K562 (cell line): ENCODE measurements at regions not wholly inside any gene's neighbourhood (a gene's known extent, or its start where the extent isn't known, plus 50 kb on each side); places are given as distances from the start of the nearest gene placed in this dataset.

ENCODE experiments used
- ATAC-seq: fragments of 200-7000 bp; cut with Tn5 transposase; 3 replicates; pipeline ENCODE4 v1.9.1; 2020; ENCODE audit warnings: moderate library complexity
- BruUV-seq: library from RNA; stranded (reverse); fragments of 400-500 nt; replicated peaks from 2 replicates; lab custom pipeline; 2021; lab: Mats Ljungman, UMichigan
- CTCF ChIA-PET: fragments of 300-600 bp; formaldehyde crosslinking; extraction: SDS; loops from one replicate; lab custom pipeline; 2021; ENCODE audit warnings: low intra/inter-chr PET ratio; lab: Yijun Ruan, JAX
- POLR2A ChIA-PET: fragments of 300-600, 350-650 bp; sonication (Branson Sonifier 250); formaldehyde crosslinking; extraction: SDS; loops from one replicate; lab custom pipeline; 2021; ENCODE audit warnings: antibody characterized with exemption, inconsistent platforms; lab: Yijun Ruan, JAX
- DNase-seq, 4 experiments: peaks; one replicate each; pipeline versions ENCODE4 v3.0.0 to v3.0.0-alpha.2; 2011 to 2018; ENCODE audit warnings: low spot score in 3 of 4, mixed read lengths in 3 of 4; ENCODE audit errors: extremely low read depth in 1 of 4
- FAIRE-seq: peaks from 2 replicates; lab custom pipeline; 2011; peaks lifted over from hg19 to GRCh38; lab: Jason Lieb, UNC
- H2AFZ ChIP-seq: 2 replicates; pipeline ENCODE4 v1.6.0; 2011; ENCODE audit warnings: low read depth, low read length, control low read depth, inconsistent platforms
- H3K27ac ChIP-seq: fragments of 200-600 bp; 3 replicates; pipeline ENCODE4 v1.8.0; 2011; ENCODE audit warnings: low read depth, mild to moderate bottlenecking, control low read depth, inconsistent platforms, low read length, moderate library complexity, mixed read lengths; ENCODE audit errors: extremely low read depth
- H3K27me3 ChIP-seq, 2 experiments: fragments of 300-600 bp in 1 of 2; 2 replicates in 1 of 2; 3 replicates in 1 of 2; pipeline versions ENCODE4 v1.6.0 to v1.8.0; 2011; ENCODE audit warnings: inconsistent platforms in 2 of 2, low read length in 2 of 2, mild to moderate bottlenecking in 1 of 2, mixed read lengths in 1 of 2, moderate library complexity in 1 of 2; ENCODE audit not compliant: control insufficient read depth in 2 of 2, insufficient read depth in 2 of 2
- H3K36me3 ChIP-seq: fragments of 300-600 bp; 3 replicates; pipeline ENCODE4 v1.8.0; 2011; ENCODE audit warnings: mild to moderate bottlenecking, low read length, inconsistent platforms; ENCODE audit not compliant: control insufficient read depth, insufficient read depth
- H3K4me1 ChIP-seq, 2 experiments: fragments of 200-600 bp in 1 of 2; replicated peaks in 1 of 2; 2 replicates in 1 of 2; 3 replicates in 1 of 2; pipeline versions ENCODE4 v1.5.1 to v1.8.0; 2011; ENCODE audit warnings: inconsistent platforms in 2 of 2, low read length in 2 of 2, mild to moderate bottlenecking in 1 of 2, mixed read lengths in 1 of 2, moderate library complexity in 1 of 2; ENCODE audit not compliant: control insufficient read depth in 2 of 2, insufficient read depth in 2 of 2
- H3K4me2 ChIP-seq: 2 replicates; pipeline ENCODE4 v1.6.1; 2011; ENCODE audit warnings: low read length, control low read depth, inconsistent platforms, mixed read lengths; ENCODE audit not compliant: insufficient read depth
- H3K4me3 ChIP-seq: fragments of 200-600 bp; sonication (generic), shearing (Covaris generic); 2 replicates; pipeline ENCODE4 v1.5.1; 2016; ENCODE audit warnings: control low read depth, inconsistent platforms
- H3K79me2 ChIP-seq: fragments of 200-600 bp; 3 replicates; pipeline ENCODE4 v1.8.0; 2011; ENCODE audit warnings: low read length, inconsistent platforms; ENCODE audit not compliant: control insufficient read depth, insufficient read depth
- H3K9ac ChIP-seq, 2 experiments: 2 replicates each; pipeline versions ENCODE4 v1.6.0 to v1.6.1; 2011; ENCODE audit warnings: low read depth in 2 of 2, low read length in 2 of 2, control low read depth in 1 of 2, inconsistent platforms in 1 of 2, mild to moderate bottlenecking in 1 of 2, mixed read lengths in 1 of 2; ENCODE audit not compliant: insufficient read depth in 1 of 2
- H3K9me1 ChIP-seq: one replicate; pipeline ENCODE4 v1.6.0; 2011; ENCODE audit warnings: inconsistent platforms, mild to moderate bottlenecking, low read length, moderate library complexity; ENCODE audit not compliant: control insufficient read depth, insufficient read depth
- H3K9me3 ChIP-seq: replicated peaks from 2 replicates; pipeline ENCODE4 v1.5.1; 2011; ENCODE audit warnings: low read depth, low read length, inconsistent platforms; ENCODE audit not compliant: control insufficient read depth, insufficient read depth
- H4K20me1 ChIP-seq: replicated peaks from 2 replicates; pipeline ENCODE4 v1.6.1; 2011; ENCODE audit warnings: low read length, inconsistent platforms, mixed read lengths; ENCODE audit not compliant: control insufficient read depth, insufficient read depth
- CHD1 ChIP-seq: fragments of 200-600 bp; sonication (generic); IDR thresholded peaks from one replicate; pipeline ENCODE4 v1.6.1; 2012; ENCODE audit warnings: mild to moderate bottlenecking, moderate library complexity, low read length, inconsistent platforms
- CREB5 ChIP-seq: fragments of 250-450 bp; sonication (Bioruptor Pico); IDR thresholded peaks from 2 replicates; pipeline ENCODE4 v1.5.0; 2020; ENCODE audit warnings: mild to moderate bottlenecking
- DIDO1 ChIP-seq: fragments of 450-650 bp; IDR thresholded peaks from 2 replicates; pipeline ENCODE4 v1.6.1; 2016; ENCODE audit warnings: low read depth, missing biosample characterization, missing genetic modification characterization
- EP400 ChIP-seq: fragments of 450-650 bp; IDR thresholded peaks from 2 replicates; pipeline ENCODE4 v1.6.1; 2017; ENCODE audit warnings: antibody characterized with exemption, mild to moderate bottlenecking, moderate library complexity
- GATAD2A ChIP-seq: fragments of 450-650 bp; IDR thresholded peaks from 2 replicates; pipeline ENCODE4 v1.6.1; 2017
- HNRNPUL1 ChIP-seq: fragments of 200-400 bp; formaldehyde crosslinking; IDR thresholded peaks from 2 replicates; pipeline ENCODE4 v1.6.1; 2017; ENCODE audit warnings: low read length
- NFXL1 ChIP-seq: fragments of 450-650 bp; formaldehyde crosslinking; IDR thresholded peaks from 2 replicates; pipeline ENCODE4 v1.4.0; 2021; ENCODE audit warnings: mild to moderate bottlenecking
- RBM22 ChIP-seq: fragments of 200-400 bp; formaldehyde crosslinking; IDR thresholded peaks from 2 replicates; pipeline ENCODE4 v1.6.1; 2018; ENCODE audit warnings: low read length, low read depth; ENCODE audit not compliant: poor library complexity, severe bottlenecking
- U2AF1 ChIP-seq: fragments of 200-400 bp; formaldehyde crosslinking; optimal IDR thresholded peaks from 2 replicates; pipeline ENCODE3; 2017; ENCODE audit warnings: mild to moderate bottlenecking, low read depth, low read length, moderate library complexity
- ZBTB33 ChIP-seq: sonication (generic); formaldehyde crosslinking; IDR thresholded peaks from 2 replicates; pipeline ENCODE4 v1.8.1; 2023; ENCODE audit warnings: mild to moderate bottlenecking, missing genetic modification reagents
- WGBS: fragments of 100-300 bp; shearing (Covaris generic); methylation state at CpG from one replicate; pipeline ENCODE4 v1.1.6; 2016; ENCODE audit warnings: low coverage, mixed read lengths; ENCODE audit not compliant: insufficient coverage; ENCODE audit errors: missing lambda C conversion rate; 5-methylcytosine and 5-hydroxymethylcytosine counted together
- in situ Hi-C: fragments of 300-500 bp; cut with MboI; formaldehyde crosslinking; loops from 4 replicates; pipeline ENCODE4 v1.15.0; 2018; ENCODE audit warnings: inconsistent platforms, mixed read lengths
- intact Hi-C: fragments of 100-400 bp; cut with micrococcal nuclease; formaldehyde crosslinking; loops from 2 replicates; pipeline ENCODE4 v1.14.2; 2022

GRCh38 chr12:102756530-102756929, 160.5 kb downstream of the PAH start:
- Histone ChIP-seq H3K9ac (no peak overlapping the region), H3K36me3 (no peaks in the 10 kb centered on the region), H3K4me1 (no peaks in the 10 kb centered on the region), H3K27ac (no peak overlapping the region), H3K9me3 (no peaks in the 10 kb centered on the region), H3K4me3 (no peak overlapping the region), H3K4me2 (no peak overlapping the region)
- DNase-seq: no peak
- CTCF ChIA-PET: no interaction called here
- intact Hi-C loops (no loop called here), in situ Hi-C loops (no loop called here)
- ATAC-seq: no peak
- no peak for TF ChIP-seq ZBTB33 (CRISPR knock-in tag)
- TF ChIP-seq U2AF1: no peak
- TF ChIP-seq DIDO1 (tag): no peak
- no peak for TF ChIP-seq GATAD2A
- no peak for TF ChIP-seq RBM22
- TF ChIP-seq NFXL1 (CRISPR knock-in tag): no peak
- no peak for TF ChIP-seq EP400
- no peak for TF ChIP-seq CREB5 (CRISPR knock-in tag)
- no peak for TF ChIP-seq HNRNPUL1
- TF ChIP-seq CHD1: no peak
- TF ChIP-seq, all 486 proteins: peak for 0
- no peak for FAIRE-seq
- POLR2A ChIA-PET: no interaction called here
- BruUV-seq: no TSS peak
- Histone ChIP-seq H2AFZ (no peak overlapping the region), H3K27me3 (peaks cover 0 to 5% of the 10 kb centered on the region in 2 experiments; a peak in 2 of 5 replicates), H3K79me2 (no peaks in the 10 kb centered on the region), H3K9me1 (no peaks in the 10 kb centered on the region), H4K20me1 (no peaks in the 10 kb centered on the region)
- WGBS: 0% methylated on average over 3 of the region's 3 CpGs
